ENCODE measurements at regions not wholly inside any gene's neighbourhood (a gene's known extent, or its start where the extent isn't known, plus 50 kb on each side); places are given as distances from the start of the nearest gene placed in this dataset.

DNA sequence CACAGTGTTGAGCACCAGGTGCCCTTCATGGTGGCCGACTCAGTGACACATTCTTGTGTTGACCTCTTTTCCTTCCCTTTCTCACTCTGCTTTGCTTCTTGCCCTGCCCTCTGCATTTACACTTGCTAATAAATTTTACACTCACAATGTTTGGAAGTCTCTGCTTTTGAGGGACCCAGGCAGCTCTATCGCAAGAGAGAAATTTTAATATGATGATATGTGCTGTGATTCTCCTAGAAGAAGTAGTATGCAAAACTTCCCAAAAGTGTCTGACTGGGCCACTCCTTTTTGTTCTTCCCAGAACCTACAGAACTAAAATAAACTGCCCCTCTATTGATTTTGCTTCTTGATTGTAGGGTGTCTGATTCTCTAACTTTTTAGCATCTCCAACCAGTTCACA lies 135.0 kb downstream of the IRS1 start:
- no peaks in the 10 kb centered on the region for H3K9me3 ChIP-seq (ENCODE audit: control insufficient read depth, insufficient read depth, low read length)
- H3K9ac ChIP-seq (ENCODE audit: low read depth, low read length) = no peak overlapping the region
- H3K27me3 ChIP-seq (ENCODE audit: control insufficient read depth, insufficient read depth, low read length) = no peaks in the 10 kb centered on the region
- no peaks in the 10 kb centered on the region for H3K4me1 ChIP-seq (ENCODE audit: control insufficient read depth, insufficient read depth, low read length)
- peaks cover 3% of the 10 kb centered on the region for H3K36me3 ChIP-seq (ENCODE audit: control insufficient read depth, insufficient read depth, low read length)
- no peak overlapping the region for H3K4me3 ChIP-seq (ENCODE audit: low read depth, low read length)

DNA sequence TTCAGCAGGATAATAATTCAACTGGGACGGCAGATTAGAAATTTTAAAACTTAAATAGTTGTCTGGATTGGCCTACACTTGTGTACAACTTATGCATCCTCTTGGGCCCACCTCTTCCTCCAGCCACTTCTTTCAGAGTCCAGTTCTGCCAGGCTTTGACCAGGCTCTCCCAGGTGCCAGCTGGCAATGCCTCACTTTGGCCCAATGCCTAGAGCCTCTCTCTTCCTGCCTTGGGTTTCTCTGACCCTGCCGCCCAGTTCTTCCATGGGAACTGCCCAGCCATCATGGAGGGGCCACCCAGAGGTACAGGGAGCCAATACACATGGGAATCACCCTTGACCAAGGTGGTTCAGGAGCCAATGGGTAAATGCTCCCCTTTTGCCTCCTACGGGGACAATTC lies 135.5 kb downstream of the IRS1 start:
- Histone ChIP-seq H3K4me3 (ENCODE audit: low read depth, low read length) (no peak overlapping the region), H3K9me3 (ENCODE audit: control insufficient read depth, insufficient read depth, low read length) (no peaks in the 10 kb centered on the region), H3K4me1 (ENCODE audit: control insufficient read depth, insufficient read depth, low read length) (no peaks in the 10 kb centered on the region), H3K36me3 (ENCODE audit: control insufficient read depth, insufficient read depth, low read length) (peaks cover 3% of the 10 kb centered on the region), H3K27me3 (ENCODE audit: control insufficient read depth, insufficient read depth, low read length) (no peaks in the 10 kb centered on the region), H3K9ac (ENCODE audit: low read depth, low read length) (no peak overlapping the region)

DNA sequence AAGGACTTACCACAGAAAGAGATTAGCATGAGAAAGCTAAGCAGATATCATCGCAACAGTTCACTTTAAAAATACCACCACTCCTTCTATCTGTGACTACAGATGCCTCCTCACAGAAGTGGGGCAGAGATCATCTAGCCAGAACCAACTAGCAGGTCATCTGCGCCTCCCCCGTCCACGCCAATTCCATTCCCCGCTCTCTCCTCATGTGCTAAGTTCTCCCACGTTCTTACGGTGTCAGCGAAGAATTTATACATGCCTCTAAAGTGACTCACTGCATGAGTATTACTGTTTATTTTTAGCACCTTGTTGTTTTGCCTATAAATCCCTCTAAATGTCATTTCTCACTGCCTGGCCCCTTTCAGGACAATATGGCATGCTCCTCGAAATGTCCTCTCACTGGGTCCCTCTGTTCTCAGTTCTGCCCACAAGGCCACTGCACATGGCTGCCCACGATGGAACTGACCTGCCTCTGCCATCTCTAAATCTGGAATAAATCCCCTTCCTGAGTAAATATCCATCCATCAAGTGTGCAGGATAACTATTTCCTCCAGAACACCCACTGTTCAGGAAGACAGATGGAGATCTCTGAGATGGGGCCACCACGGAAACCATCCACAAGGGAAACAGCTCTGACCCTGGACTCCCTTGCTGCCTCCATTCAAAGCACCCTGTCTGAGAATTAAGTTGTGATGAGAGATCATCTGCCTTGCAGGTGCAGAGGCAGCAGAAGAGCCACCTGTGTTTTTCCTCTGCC lies 137.7 kb downstream of the IRS1 start:
- H3K9ac ChIP-seq (ENCODE audit: low read depth, low read length) = no peak overlapping the region
- H3K9me3 ChIP-seq (ENCODE audit: control insufficient read depth, insufficient read depth, low read length) = no peaks in the 10 kb centered on the region
- H3K4me1 ChIP-seq (ENCODE audit: control insufficient read depth, insufficient read depth, low read length) = no peaks in the 10 kb centered on the region
- H3K36me3 ChIP-seq (ENCODE audit: control insufficient read depth, insufficient read depth, low read length) = peaks cover 3% of the 10 kb centered on the region
- no peaks in the 10 kb centered on the region for H3K27me3 ChIP-seq (ENCODE audit: control insufficient read depth, insufficient read depth, low read length)
- no peak overlapping the region for H3K4me3 ChIP-seq (ENCODE audit: low read depth, low read length)

DNA sequence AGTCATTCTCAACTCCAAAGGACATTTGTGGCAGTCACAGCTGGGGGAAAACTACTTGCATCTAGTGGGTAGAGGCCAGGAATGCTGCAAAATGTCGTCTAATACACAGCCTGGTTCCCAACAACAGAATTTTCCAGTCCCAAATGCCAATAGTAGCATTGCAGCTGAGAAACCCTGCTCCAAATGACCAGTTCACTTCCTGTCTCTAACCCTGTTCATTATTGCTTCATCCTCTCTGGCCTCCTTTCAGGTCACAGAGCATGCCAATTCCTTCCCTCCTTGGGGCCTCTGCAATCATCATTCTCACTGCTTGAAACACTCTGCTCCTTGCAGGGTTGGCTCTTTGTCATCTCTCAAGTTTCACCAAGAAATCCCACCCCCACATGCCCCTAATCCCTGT lies 139.1 kb downstream of the IRS1 start:
- Histone ChIP-seq H3K4me3 (ENCODE audit: low read depth, low read length) (no peak overlapping the region), H3K36me3 (ENCODE audit: control insufficient read depth, insufficient read depth, low read length) (peaks cover 3% of the 10 kb centered on the region), H3K27me3 (ENCODE audit: control insufficient read depth, insufficient read depth, low read length) (no peaks in the 10 kb centered on the region), H3K4me1 (ENCODE audit: control insufficient read depth, insufficient read depth, low read length) (no peaks in the 10 kb centered on the region), H3K9me3 (ENCODE audit: control insufficient read depth, insufficient read depth, low read length) (no peaks in the 10 kb centered on the region), H3K9ac (ENCODE audit: low read depth, low read length) (no peak overlapping the region)

DNA sequence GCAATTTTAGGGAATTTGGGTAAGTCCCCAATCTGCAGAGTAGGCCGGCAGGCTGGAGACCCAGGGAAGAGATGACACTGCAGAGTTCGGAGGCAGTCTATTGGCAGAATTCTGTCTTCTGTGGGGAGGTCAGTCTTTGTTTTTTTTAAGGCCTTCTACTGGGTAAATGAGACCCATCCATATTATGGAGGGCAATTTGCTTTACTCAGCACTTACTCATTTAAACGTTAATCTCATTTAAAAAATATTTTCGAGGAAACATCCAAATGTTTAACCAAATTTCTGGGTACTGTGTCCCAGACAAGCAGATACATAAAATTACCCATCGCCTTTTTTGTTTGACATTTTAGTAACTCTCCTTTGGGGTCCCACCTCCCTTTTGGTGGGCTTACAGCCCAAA lies 139.5 kb downstream of the IRS1 start:
- no peak overlapping the region for H3K4me3 ChIP-seq (ENCODE audit: low read depth, low read length)
- H3K4me1 ChIP-seq (ENCODE audit: control insufficient read depth, insufficient read depth, low read length) = no peaks in the 10 kb centered on the region
- H3K27me3 ChIP-seq (ENCODE audit: control insufficient read depth, insufficient read depth, low read length) = no peaks in the 10 kb centered on the region
- peaks cover 3% of the 10 kb centered on the region for H3K36me3 ChIP-seq (ENCODE audit: control insufficient read depth, insufficient read depth, low read length)
- no peaks in the 10 kb centered on the region for H3K9me3 ChIP-seq (ENCODE audit: control insufficient read depth, insufficient read depth, low read length)
- no peak overlapping the region for H3K9ac ChIP-seq (ENCODE audit: low read depth, low read length)

DNA sequence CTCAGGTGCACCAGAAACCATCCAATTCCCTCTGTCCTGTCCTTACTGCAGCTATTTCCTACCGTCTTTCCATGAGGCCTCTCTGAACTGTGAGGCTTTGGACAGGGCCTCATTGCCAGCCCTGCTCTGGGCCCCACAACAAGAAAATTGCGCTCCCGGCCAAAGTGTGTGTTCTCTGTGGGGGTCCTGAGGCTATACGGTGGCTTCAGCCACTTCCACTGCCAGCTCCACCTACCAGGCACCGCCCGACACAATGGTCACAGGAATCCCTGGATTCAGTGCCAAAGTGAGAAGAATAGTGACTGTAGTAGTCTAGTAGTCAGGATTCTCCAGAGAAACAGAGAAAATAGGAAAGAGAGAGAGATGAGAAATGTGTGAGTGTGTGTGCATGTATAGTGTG lies 140.2 kb downstream of the IRS1 start:
- Histone ChIP-seq H3K9me3 (ENCODE audit: control insufficient read depth, insufficient read depth, low read length) (no peaks in the 10 kb centered on the region), H3K36me3 (ENCODE audit: control insufficient read depth, insufficient read depth, low read length) (peaks cover 3% of the 10 kb centered on the region), H3K4me1 (ENCODE audit: control insufficient read depth, insufficient read depth, low read length) (no peaks in the 10 kb centered on the region), H3K27me3 (ENCODE audit: control insufficient read depth, insufficient read depth, low read length) (no peaks in the 10 kb centered on the region), H3K4me3 (ENCODE audit: low read depth, low read length) (no peak overlapping the region), H3K9ac (ENCODE audit: low read depth, low read length) (no peak overlapping the region)

DNA sequence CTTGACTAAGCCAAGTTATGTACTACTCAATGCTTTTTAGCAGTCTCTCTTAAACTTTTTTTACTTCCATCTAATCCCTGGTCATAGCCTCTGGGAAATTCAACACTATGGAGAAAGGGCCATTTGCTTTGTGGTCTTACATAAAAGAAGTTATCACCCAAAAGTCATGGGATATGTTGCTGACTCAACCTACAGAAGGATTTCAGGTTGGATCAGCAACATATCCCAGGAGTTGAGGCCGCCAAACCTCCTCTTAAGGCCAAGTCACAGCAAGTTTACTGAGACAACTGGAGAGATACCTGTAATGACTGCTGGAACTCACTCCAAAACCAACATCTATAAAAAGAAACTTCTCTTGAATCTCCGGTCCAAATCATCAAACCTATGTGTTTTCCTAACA lies 141.1 kb downstream of the IRS1 start:
- no peak overlapping the region for H3K4me3 ChIP-seq (ENCODE audit: low read depth, low read length)
- no peak overlapping the region for H3K9ac ChIP-seq (ENCODE audit: low read depth, low read length)
- H3K4me1 ChIP-seq (ENCODE audit: control insufficient read depth, insufficient read depth, low read length) = no peaks in the 10 kb centered on the region
- H3K9me3 ChIP-seq (ENCODE audit: control insufficient read depth, insufficient read depth, low read length) = no peaks in the 10 kb centered on the region
- peaks cover 3% of the 10 kb centered on the region for H3K36me3 ChIP-seq (ENCODE audit: control insufficient read depth, insufficient read depth, low read length)
- no peaks in the 10 kb centered on the region for H3K27me3 ChIP-seq (ENCODE audit: control insufficient read depth, insufficient read depth, low read length)

DNA sequence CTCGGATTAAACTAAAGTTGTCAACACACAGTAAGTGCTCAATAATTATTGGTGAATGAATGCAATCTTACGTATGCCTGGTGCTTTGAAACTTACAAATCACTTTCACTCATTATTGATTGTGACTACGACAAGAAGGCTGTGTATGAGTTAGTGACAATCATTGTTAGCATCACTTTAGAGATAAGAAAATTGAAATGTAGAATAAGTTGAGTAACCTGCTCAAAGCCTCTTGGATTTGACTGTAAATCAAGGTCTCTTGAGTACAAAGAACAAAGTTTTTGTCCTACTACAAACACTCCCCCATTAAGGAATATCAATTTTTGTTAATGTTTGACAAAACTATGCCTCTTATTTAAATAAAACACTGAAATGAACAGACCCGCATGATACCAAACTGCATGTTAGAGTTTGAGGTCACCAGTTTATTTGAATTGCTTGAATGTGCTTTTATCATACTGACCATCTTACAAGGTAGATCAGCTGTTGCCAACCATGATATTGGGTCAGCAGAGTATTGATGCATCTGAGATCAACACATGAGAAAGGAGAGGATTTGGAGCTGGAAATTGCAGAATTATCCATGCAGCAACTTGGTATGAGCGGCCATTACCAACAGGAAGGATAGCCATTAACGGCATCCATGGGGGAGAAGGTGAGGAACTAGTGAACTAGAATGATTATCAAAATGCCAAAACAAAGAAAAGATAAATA lies 142.1 kb downstream of the IRS1 start:
- Histone ChIP-seq H3K9ac (ENCODE audit: low read depth, low read length) (no peak overlapping the region), H3K36me3 (ENCODE audit: control insufficient read depth, insufficient read depth, low read length) (peaks cover 3% of the 10 kb centered on the region), H3K4me1 (ENCODE audit: control insufficient read depth, insufficient read depth, low read length) (no peaks in the 10 kb centered on the region), H3K27me3 (ENCODE audit: control insufficient read depth, insufficient read depth, low read length) (no peaks in the 10 kb centered on the region), H3K9me3 (ENCODE audit: control insufficient read depth, insufficient read depth, low read length) (no peaks in the 10 kb centered on the region), H3K4me3 (ENCODE audit: low read depth, low read length) (no peak overlapping the region)

DNA sequence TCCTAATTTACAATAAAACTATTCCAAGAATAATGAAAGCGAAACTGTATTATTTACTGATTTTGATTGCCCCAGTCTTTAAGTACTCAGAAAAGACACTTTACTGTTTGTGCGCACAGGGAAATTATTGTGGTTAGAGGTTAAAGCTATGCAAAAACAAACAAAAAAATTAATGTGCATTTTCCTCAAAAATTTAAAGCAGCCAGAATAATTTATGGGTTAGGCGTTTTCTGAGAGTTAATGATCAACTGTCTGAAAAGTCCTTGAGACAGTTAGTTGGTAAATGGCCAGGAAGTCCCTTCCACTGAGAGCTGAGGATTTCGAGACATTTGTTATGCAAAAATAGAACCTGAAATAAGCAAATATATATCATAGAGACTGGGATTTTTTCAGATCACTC lies 143.3 kb downstream of the IRS1 start:
- no peaks in the 10 kb centered on the region for H3K4me1 ChIP-seq (ENCODE audit: control insufficient read depth, insufficient read depth, low read length)
- H3K4me3 ChIP-seq (ENCODE audit: low read depth, low read length) = no peak overlapping the region
- H3K9me3 ChIP-seq (ENCODE audit: control insufficient read depth, insufficient read depth, low read length) = no peaks in the 10 kb centered on the region
- peaks cover 3% of the 10 kb centered on the region for H3K36me3 ChIP-seq (ENCODE audit: control insufficient read depth, insufficient read depth, low read length)
- H3K27me3 ChIP-seq (ENCODE audit: control insufficient read depth, insufficient read depth, low read length) = no peaks in the 10 kb centered on the region
- no peak overlapping the region for H3K9ac ChIP-seq (ENCODE audit: low read depth, low read length)

DNA sequence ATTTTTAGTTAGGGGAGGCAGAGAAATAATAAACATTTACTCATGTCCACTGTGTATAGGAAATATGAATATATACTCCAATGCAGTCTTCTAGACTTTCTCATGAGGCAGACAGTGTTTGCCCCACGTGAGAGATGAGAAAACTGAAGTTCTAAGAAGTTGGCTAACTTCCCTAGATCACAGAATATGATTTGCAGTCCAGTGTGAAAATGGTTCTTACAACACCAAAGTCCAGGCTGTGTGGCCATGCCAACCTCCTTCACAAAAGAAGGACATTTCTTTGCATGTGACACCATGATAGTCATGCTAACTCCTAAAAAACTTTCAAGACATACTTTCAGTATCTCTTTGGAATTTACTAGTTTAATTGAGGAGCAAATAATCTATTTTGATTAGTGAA lies 143.7 kb downstream of the IRS1 start:
- no peaks in the 10 kb centered on the region for H3K9me3 ChIP-seq (ENCODE audit: control insufficient read depth, insufficient read depth, low read length)
- H3K4me3 ChIP-seq (ENCODE audit: low read depth, low read length) = no peak overlapping the region
- peaks cover 3% of the 10 kb centered on the region for H3K36me3 ChIP-seq (ENCODE audit: control insufficient read depth, insufficient read depth, low read length)
- H3K4me1 ChIP-seq (ENCODE audit: control insufficient read depth, insufficient read depth, low read length) = no peaks in the 10 kb centered on the region
- no peak overlapping the region for H3K9ac ChIP-seq (ENCODE audit: low read depth, low read length)
- H3K27me3 ChIP-seq (ENCODE audit: control insufficient read depth, insufficient read depth, low read length) = no peaks in the 10 kb centered on the region

DNA sequence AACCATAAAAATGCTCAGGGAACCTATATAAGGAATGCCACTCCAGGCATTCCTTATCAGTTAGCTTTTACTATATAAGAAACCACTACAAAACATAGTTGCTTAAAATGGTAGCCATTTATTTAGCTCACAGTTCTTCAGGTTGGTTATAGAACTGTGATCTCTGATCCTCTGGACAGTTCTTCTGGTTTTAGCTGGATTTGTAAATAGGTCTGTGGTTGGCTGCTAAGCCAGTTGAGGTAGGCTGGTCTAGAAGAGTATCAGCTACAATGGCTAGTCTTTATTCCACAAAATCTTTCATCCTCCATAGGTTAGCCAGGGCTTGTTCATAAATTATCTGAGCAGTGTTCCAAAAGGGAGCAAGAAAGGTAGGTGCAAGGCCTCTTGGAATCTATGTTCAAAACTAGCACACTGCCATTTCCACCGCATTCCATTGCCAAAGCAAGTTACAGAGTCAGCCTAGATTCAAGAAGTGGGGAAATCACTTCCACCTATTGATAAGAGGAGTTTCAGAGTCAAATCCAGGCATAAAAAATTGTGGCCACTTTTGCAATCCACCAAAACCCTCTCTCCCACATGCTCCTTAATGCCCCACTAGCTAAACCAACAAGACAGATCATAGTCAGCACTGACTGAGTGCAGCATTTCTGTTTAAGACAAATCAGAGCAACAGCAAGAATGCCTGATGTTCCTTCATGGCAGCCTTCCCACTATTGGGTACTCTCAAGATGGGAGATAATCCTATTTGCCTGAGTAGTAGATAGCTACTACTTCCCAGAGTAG lies 146.4 kb downstream of the IRS1 start:
- Histone ChIP-seq H3K4me3 (ENCODE audit: low read depth, low read length) (no peak overlapping the region), H3K4me1 (ENCODE audit: control insufficient read depth, insufficient read depth, low read length) (peaks cover 8% of the 10 kb centered on the region), H3K9ac (ENCODE audit: low read depth, low read length) (no peak overlapping the region), H3K9me3 (ENCODE audit: control insufficient read depth, insufficient read depth, low read length) (peaks cover 7% of the 10 kb centered on the region), H3K27me3 (ENCODE audit: control insufficient read depth, insufficient read depth, low read length) (no peaks in the 10 kb centered on the region), H3K36me3 (ENCODE audit: control insufficient read depth, insufficient read depth, low read length) (no peaks in the 10 kb centered on the region)

DNA sequence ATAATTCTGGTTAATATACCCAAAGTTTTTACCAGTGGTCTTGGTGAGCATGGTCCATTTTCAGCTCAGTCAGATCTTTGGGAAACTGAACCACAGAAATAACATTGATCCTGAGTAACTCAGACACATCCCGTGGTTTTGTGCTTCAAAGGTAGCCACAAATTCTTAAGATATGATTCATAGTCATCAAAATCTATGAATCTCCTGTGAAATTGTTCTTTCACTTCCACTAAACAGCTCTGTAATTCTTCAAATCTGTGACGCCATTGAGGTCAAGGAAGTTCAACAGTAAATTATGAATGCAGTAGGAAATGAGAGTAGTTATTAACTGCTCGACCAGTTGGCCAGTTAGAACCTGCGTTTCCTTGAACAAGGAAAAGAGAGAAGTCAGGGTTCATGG lies 147.3 kb downstream of the IRS1 start:
- Histone ChIP-seq H3K9ac (ENCODE audit: low read depth, low read length) (no peak overlapping the region), H3K36me3 (ENCODE audit: control insufficient read depth, insufficient read depth, low read length) (no peaks in the 10 kb centered on the region), H3K27me3 (ENCODE audit: control insufficient read depth, insufficient read depth, low read length) (no peaks in the 10 kb centered on the region), H3K4me3 (ENCODE audit: low read depth, low read length) (no peak overlapping the region), H3K9me3 (ENCODE audit: control insufficient read depth, insufficient read depth, low read length) (peaks cover 7% of the 10 kb centered on the region), H3K4me1 (ENCODE audit: control insufficient read depth, insufficient read depth, low read length) (peaks cover 8% of the 10 kb centered on the region)

Data from iPS-15b (cell line).